ENCODE measurements at regions not wholly inside any gene's neighbourhood (a gene's known extent, or its start where the extent isn't known, plus 50 kb on each side); places are given as distances from the start of the nearest gene placed in this dataset.

- no peak for TF ChIP-seq SP1 (CRISPR knock-in tag; conservative IDR thresholded peaks at IDR 0.05)
- no peak for TF ChIP-seq NR3C1 (CRISPR knock-in tag; conservative IDR thresholded peaks at IDR 0.05; ENCODE audit: low read depth)
- TF ChIP-seq FOXJ3 (CRISPR knock-in tag; IDR thresholded peaks at IDR 0.05; ENCODE audit: borderline replicate concordance) = no peak
- no peak for TF ChIP-seq PRDM15 (CRISPR knock-in tag; IDR thresholded peaks at IDR 0.05)
- no peak for TF ChIP-seq ZNF425 (CRISPR knock-in tag; conservative IDR thresholded peaks at IDR 0.05)
- TF ChIP-seq, protein P1, sequence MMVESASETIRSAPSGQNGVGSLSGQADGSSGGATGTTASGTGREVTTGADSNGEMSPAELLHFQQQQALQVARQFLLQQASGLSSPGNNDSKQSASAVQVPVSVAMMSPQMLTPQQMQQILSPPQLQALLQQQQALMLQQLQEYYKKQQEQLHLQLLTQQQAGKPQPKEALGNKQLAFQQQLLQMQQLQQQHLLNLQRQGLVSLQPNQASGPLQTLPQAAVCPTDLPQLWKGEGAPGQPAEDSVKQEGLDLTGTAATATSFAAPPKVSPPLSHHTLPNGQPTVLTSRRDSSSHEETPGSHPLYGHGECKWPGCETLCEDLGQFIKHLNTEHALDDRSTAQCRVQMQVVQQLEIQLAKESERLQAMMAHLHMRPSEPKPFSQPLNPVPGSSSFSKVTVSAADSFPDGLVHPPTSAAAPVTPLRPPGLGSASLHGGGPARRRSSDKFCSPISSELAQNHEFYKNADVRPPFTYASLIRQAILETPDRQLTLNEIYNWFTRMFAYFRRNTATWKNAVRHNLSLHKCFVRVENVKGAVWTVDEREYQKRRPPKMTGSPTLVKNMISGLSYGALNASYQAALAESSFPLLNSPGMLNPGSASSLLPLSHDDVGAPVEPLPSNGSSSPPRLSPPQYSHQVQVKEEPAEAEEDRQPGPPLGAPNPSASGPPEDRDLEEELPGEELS (CRISPR knock-in tag; IDR thresholded peaks at IDR 0.05) = no peak
- TF ChIP-seq ZBTB21 (CRISPR knock-in tag; IDR thresholded peaks at IDR 0.05; ENCODE audit: borderline replicate concordance) = no peak
- TF ChIP-seq, protein P2, sequence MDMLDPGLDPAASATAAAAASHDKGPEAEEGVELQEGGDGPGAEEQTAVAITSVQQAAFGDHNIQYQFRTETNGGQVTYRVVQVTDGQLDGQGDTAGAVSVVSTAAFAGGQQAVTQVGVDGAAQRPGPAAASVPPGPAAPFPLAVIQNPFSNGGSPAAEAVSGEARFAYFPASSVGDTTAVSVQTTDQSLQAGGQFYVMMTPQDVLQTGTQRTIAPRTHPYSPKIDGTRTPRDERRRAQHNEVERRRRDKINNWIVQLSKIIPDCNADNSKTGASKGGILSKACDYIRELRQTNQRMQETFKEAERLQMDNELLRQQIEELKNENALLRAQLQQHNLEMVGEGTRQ (CRISPR knock-in tag; IDR thresholded peaks at IDR 0.05) = no peak
- TF ChIP-seq, protein P3, sequence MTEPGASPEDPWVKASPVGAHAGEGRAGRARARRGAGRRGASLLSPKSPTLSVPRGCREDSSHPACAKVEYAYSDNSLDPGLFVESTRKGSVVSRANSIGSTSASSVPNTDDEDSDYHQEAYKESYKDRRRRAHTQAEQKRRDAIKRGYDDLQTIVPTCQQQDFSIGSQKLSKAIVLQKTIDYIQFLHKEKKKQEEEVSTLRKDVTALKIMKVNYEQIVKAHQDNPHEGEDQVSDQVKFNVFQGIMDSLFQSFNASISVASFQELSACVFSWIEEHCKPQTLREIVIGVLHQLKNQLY (CRISPR knock-in tag; IDR thresholded peaks at IDR 0.05) = no peak
- TF ChIP-seq, protein P4, sequence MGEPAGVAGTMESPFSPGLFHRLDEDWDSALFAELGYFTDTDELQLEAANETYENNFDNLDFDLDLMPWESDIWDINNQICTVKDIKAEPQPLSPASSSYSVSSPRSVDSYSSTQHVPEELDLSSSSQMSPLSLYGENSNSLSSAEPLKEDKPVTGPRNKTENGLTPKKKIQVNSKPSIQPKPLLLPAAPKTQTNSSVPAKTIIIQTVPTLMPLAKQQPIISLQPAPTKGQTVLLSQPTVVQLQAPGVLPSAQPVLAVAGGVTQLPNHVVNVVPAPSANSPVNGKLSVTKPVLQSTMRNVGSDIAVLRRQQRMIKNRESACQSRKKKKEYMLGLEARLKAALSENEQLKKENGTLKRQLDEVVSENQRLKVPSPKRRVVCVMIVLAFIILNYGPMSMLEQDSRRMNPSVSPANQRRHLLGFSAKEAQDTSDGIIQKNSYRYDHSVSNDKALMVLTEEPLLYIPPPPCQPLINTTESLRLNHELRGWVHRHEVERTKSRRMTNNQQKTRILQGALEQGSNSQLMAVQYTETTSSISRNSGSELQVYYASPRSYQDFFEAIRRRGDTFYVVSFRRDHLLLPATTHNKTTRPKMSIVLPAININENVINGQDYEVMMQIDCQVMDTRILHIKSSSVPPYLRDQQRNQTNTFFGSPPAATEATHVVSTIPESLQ (CRISPR knock-in tag; IDR thresholded peaks at IDR 0.05) = no peak
- TF ChIP-seq PRRX2 (CRISPR knock-in tag; IDR thresholded peaks at IDR 0.05) = no peak
- no peak for TF ChIP-seq ZNF121 (CRISPR knock-in tag; IDR thresholded peaks at IDR 0.05)
- no peak for TF ChIP-seq ZNF317 (CRISPR knock-in tag; IDR thresholded peaks at IDR 0.05; ENCODE audit: borderline replicate concordance, low read depth)
- TF ChIP-seq GTF2I (CRISPR knock-in tag; conservative IDR thresholded peaks at IDR 0.05) = no peak
- TF ChIP-seq TP53 (CRISPR knock-in tag; IDR thresholded peaks at IDR 0.05) = no peak
- Mint-ChIP-seq H3K4me3 (no peak overlapping the region), H3K36me3 (no peaks in the 10 kb centered on the region), H3K4me1 (peaks cover 15% of the 10 kb centered on the region), H3K27ac (no peak overlapping the region), H3K9me3 (peaks cover 4% of the 10 kb centered on the region; the same call in 1 of the 2 replicates), H3K27me3 (ENCODE audit: low read depth) (no peaks in the 10 kb centered on the region; the same call in 1 of the 2 replicates)
- no peak for ATAC-seq
- ChIA-PET CTCF (interaction anchor here (1.7 kb wide), 1 partner anchor 18 kb away, joined by 4 read pairs; no protein-coding TSS in a partner anchor), POLR2A (no interaction called here)
- no peak for DNase-seq (ENCODE audit: low spot score)
Measured at GRCh38 chr2:128663371-128664050, 344.8 kb upstream of the HS6ST1 start.
